ENCODE measurements at regions not wholly inside any gene's neighbourhood (a gene's known extent, or its start where the extent isn't known, plus 50 kb on each side); places are given as distances from the start of the nearest gene placed in this dataset.

DNA sequence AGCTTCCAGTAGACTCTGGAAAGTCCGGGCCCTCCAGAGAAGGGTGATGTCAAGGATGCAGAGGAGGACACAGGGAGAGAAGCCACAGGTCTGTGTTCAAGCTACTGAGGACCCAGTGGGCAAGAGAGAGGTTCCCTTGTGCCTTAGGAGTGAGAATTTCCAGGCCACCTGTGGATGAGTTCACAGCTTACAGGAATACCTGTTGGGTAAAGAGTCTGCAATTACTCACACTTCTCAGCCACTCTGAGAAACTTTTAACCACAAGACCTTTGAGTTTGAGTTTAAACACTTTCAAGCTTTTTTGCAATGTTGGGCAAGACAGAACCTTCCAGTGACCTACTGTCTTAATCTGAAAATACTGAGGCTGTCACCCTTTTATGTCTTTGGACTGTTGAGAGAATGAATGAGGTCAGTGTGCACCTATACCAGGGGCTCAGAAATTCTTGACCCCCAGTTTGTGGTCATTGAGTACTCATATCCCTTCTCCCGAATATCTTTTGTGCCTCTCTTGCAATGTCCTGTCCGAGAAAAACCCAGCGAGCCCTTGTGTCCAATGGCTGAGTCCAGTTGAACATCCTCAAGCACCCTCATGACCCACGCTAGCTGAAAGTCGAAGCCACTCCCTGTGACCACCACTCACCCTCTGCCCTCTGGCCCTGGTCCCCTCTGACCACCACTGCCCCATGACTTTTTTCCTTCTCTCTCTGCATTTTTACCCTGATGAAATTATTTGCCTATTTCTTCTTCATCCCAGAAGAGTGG, 368.5 kb upstream of the ZNF507 start:
- intact Hi-C loops (cut with micrococcal nuclease): no loop called here

DNA sequence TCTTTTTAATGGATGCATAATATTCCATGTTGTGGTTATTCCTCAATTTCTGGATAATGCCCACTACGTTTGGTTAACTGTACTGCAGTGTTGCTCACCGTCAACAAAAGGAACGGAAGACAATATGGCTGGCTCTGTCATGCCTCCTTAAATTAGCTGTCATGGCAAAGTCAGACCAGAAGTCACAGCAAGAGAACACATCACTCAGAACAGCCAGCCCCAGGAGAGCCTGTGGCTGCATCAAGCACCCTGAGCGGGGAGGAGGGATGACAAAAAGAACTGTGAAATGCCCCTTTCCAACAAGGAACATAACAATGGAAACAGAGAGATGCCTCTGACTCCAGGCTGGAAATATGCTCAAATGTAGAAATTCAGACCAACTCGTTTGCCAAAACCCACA, 366.0 kb upstream of the ZNF507 start:
- intact Hi-C loops (cut with micrococcal nuclease): no loop called here

DNA sequence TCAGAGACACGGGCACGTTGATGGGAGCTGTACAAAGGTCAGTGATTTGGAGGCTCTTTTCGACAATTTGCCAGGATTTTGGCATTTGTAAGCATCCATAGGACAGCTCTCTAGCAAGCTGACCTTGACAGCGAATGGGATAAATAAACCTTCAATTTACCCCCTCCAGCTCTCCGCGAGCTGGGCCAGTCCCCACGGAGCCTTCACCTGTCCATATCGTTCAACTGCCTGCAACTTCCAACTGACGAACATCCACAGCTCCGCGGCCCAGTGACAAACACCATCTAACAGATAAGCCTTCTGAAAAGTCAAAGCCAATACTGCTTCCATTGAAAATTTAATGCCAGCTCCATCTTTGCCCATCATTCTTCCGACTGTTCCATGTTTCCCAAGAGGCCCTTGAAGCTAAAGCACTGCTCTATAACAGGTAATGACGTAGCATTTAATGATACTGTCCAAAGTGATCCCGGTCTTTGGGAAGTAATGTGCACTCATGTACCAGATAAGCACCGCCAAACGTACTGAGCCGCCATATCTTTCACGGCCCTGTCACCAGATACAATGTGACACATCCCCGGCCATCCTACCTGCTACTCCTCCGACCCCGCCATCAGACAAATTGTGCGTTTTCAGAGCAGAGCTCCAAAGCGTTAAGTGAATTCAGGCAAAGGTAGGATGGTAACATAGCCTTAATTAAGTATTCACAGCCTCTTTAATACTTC, 365.3 kb upstream of the ZNF507 start:
- intact Hi-C loops (cut with micrococcal nuclease): no loop called here

- intact Hi-C loops (cut with micrococcal nuclease): no loop called here
Observed at GRCh38 chr19:31980796-31981195, 364.6 kb upstream of the ZNF507 start.

- intact Hi-C loops (cut with micrococcal nuclease): no loop called here
Observed at GRCh38 chr19:31981545-31981944, 363.9 kb upstream of the ZNF507 start.

GRCh38 chr19:31983647-31984046, 361.8 kb upstream of the ZNF507 start:
- intact Hi-C loops (cut with micrococcal nuclease): no loop called here

DNA sequence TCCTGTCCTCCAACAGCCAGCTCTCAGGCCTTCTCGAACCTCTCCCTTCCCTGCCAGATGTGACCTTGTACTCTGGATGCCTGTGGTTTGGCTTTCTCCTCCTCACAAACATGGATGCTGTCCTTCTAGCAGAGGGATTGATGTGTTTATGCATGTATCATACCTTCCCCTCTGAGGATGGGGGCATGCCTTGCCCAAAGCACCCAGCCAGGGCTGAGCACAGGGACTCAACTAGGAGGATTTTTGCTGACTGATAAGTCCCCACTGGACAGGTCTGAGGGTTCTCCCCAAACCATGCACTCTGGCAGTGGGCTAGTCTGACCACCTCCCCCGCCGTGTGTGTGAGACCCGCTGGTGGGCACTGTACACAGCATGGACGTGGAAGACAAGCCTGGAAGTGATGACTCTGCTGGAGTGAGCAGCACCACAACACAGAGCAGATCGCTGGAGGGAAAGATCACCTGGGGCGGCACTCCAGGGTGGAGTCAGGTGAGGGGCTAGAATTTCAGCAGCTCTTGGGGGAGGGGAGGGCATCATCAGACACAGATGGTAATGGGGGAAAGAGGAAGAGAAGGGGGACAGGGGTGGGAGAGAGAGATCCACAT, 360.3 kb upstream of the ZNF507 start:
- intact Hi-C loops (cut with micrococcal nuclease): no loop called here

DNA sequence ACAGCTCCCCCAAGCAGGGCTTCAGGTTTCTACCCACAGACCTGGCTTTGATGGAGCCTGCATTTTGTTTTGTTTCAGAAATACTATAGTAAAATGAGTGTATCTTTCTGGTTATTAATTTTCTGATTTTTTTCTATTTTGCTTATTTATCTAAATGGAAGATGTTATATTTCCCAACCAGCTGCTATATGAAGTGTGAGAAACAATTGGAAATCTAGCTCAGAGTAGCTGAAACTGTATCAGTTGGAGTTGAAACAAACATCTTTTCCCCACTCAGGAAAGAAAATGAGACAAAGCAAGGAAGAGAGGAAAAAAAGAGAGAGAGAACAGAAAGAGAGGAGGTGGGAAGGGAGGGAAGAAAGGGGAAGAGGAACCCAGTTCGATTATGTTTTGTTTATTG, 358.5 kb upstream of the ZNF507 start:
- intact Hi-C loops (cut with micrococcal nuclease): no loop called here

DNA sequence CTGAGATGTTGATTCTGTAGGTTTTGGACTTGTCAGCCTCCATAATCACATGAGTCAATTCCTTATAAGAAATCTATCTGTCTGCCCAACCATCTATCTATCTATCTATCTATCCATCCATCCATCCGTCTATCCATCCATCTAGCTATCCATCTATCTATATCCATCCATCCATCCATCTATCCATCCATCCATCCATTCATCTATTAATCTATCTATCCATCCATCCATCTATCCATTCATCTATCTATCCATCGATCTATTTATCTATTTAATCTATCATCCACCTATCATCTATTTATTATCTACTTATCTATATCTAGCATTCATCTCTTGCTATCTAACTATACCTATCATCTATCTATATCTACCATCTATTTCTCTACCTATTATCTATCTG, 357.2 kb upstream of the ZNF507 start:
- intact Hi-C loops (cut with micrococcal nuclease): no loop called here

DNA sequence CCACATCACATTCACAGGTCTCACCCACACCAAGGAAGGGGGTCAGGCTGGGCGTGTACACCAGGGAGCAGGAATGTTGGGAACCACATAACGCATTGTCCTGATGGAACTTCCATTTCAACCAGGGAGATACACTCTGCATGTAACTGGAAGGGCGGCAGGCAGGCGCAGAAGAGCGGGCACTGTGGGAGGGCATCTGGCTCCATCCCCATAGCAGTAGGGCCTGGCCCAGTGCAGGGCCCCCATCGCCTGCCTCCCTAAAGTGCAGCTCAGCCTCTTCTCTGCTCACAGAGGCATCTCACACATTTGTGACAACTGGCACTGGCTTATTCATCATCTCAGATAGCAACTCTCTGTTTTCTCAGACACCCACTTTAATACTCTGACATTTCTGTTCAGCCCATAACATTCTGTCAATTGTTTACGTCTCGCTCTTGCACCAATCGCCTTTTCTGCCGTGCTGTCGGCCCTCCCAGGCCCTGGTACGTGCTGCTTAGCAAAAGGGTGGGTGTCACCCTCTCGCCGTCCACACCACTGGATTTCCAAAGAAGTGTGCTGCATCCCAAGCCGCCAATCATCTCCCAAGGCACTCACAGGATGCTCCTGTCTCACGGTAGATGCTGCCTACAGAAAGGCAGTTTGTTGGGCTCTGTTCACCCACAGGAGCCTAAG, 353.3 kb upstream of the ZNF507 start:
- intact Hi-C loops (cut with micrococcal nuclease): no loop called here

GRCh38 chr19:31992750-31993149, 352.7 kb upstream of the ZNF507 start:
- intact Hi-C loops (cut with micrococcal nuclease): no loop called here

DNA sequence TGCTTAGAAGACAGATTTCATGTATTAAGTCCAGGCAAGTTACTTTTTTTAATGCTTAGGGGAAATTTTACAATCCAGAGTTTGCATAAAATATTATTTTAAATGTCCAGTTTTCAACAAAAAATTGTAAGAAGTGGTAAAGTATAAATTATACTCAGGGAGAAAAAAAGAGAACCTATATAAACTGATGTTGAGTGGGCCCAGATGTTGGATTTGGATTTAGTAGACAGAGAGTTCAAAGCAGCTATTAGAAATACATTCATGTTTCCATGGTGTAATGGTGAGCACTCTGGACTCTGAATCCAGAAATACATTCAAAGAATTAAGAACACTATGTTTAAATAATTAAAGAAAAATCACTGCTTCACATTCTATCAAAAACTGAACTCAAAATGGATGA, 349.9 kb upstream of the ZNF507 start:
- intact Hi-C loops (cut with micrococcal nuclease): no loop called here

GRCh38 chr19:32010071-32010470, 335.3 kb upstream of the ZNF507 start:
- intact Hi-C loops (cut with micrococcal nuclease): no loop called here

- intact Hi-C loops (cut with micrococcal nuclease): no loop called here
Observed at GRCh38 chr19:32012206-32012605, 333.2 kb upstream of the ZNF507 start.

- intact Hi-C loops (cut with micrococcal nuclease): no loop called here
Observed at GRCh38 chr19:32012886-32013631, 332.4 kb upstream of the ZNF507 start.

- intact Hi-C loops (cut with micrococcal nuclease): no loop called here
Observed at GRCh38 chr19:32017176-32017953, 328.0 kb upstream of the ZNF507 start.

GRCh38 chr19:32018014-32018413, 327.4 kb upstream of the ZNF507 start:
- intact Hi-C loops (cut with micrococcal nuclease): no loop called here

GRCh38 chr19:32020538-32020937, 324.9 kb upstream of the ZNF507 start:
- intact Hi-C loops (cut with micrococcal nuclease): no loop called here

DNA sequence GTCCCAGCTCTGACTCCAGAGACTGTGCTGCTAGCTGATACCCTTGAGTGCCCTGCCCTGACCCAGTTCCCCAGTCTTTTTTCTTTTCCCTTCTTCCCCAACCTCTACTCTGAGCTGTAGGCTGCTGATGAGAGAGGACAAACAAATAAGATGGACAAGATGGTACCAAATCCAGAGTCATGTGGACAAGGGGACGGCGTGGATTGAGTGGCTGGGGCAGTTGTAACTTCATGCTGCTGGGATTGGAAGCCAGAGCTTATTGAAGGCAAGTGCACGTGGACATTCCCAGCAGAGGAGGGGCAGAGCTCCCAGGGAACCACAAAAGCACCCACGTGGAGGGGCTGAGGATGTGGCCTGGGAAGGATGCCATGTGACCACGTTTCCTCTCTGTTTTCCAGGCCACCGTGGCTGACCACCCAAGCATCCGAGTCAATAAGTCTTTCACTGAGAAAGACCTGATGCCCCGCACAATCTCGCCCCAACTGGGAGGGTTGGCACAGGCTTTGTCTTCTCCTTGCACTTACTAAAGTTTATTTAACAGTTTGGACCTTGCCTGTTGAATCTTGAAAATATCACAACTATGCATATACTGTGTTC, 323.3 kb upstream of the ZNF507 start:
- intact Hi-C loops (cut with micrococcal nuclease): no loop called here

Measured in T-helper 2 cell treated with Interferon-gamma antibody and Interleukin-4, amounts not matched to agents 100 ng/mL and 5 ng/mL, for 36 hours (primary cell).